Hepatic stellate cell (primary cell): ENCODE measurements at regions not wholly inside any gene's neighbourhood (a gene's known extent, or its start where the extent isn't known, plus 50 kb on each side); places are given as distances from the start of the nearest gene placed in this dataset.

Experiments used
- DNase-seq: peaks from one replicate; pipeline ENCODE4 v3.0.0; 2011; ENCODE audit warnings: low spot score

DNA sequence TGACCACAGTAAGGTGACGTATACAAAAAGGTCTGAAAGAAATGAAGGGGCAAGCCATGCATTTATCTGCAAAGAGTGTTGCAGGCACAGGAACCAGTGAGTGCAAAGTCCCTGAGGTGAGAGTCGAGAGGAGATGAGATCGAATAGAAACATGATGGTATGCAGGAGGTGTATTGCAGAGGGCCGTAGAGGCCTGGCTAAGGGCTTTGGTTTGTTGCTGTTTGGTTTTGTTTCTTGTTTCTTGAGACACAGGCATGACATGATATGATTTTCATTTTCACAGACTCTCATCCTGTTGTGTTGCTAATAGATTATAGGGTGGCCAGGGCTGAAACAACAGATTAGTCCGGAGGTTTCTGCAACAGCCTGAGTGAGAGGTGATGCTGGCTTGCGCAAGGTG lies 80.4 kb downstream of the HSPH1 start:
- DNase-seq = no peak

DNA sequence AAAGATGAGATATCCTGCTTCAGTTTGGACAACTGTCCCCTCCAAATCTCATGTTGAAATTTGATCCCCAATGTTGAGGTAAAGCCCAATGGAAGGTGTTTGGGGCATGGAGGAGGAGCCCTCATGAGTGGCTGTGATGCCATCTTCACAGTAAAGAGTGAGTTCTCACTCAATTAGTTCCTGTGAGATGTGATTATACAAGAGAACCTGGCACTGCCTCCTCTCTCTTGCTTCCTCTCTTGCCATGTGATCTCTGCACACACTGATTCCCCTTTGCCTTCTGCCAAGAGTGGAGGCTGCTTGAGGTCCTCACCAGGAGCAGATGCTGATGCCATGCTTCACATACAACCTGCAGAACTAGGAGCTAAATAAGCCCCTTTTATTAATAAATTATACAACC lies 86.9 kb downstream of the HSPH1 start:
- no peak for DNase-seq

GRCh38 chr13:31073859-31074718 lies 87.6 kb downstream of the HSPH1 start:
- no peak for DNase-seq

DNA sequence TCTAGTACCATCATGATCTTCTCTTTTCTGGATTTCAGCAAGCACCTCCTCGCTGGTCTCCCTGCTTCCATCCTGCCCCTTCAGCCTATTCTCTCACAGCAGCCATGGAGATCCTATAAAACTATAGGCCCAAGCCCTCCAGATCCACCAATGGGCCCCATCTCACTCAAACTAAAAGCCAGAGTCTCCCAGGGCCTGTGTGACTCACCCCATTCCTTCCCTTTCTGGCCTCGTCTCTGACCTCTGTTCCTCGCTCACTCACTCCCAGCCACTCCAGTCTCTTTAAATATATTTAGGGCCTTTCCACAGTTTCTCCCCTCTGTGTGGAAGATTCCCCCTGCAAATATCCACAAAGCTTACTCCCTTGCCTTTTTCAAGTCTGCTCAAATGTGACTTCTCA lies 89.7 kb downstream of the HSPH1 start:
- DNase-seq = peak; percentile 28

GRCh38 chr13:31069808-31070534 lies 91.7 kb downstream of the HSPH1 start:
- DNase-seq = no peak

- no peak for DNase-seq
Observed at GRCh38 chr13:31068119-31068423, 93.6 kb downstream of the HSPH1 start.

DNA sequence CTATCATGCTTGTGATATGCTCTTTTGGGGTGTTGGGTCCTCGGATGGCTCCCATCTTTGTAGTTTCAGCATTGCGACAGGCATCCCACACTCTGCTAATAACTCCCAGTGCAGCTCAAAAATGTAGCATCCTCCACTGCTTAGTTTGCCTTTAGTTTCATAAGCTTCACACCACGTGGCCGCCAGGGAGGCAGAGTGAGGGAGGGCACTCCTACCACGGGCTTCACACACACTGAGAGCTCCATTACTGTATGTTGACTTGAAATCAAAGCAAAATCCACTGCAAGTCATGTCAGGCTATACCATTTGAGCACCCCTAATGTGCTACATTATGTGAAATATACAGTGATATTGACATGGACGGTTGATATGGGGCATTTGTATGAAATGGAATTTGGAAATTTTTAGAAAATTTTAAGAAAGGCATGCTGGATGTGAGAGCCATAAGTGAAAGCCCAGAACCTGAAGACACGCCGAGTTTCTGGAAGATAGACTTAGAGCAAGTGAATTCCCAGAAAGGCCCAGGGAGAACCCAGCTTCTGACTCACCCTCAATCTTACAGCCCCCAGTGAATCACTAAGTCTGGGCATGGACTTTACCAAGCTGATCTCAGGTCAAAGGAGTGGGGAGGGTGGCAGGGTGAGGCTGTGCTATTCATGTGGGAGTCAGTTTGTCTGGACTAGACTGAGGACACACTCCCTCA lies 94.1 kb downstream of the HSPH1 start:
- DNase-seq = peak; percentile 28

GRCh38 chr13:31064636-31065035 lies 97.1 kb downstream of the HSPH1 start:
- DNase-seq = no peak

GRCh38 chr13:31063772-31064171 lies 97.9 kb downstream of the HSPH1 start:
- no peak for DNase-seq

GRCh38 chr13:31060655-31061054 lies 101.0 kb downstream of the HSPH1 start:
- DNase-seq = no peak

DNA sequence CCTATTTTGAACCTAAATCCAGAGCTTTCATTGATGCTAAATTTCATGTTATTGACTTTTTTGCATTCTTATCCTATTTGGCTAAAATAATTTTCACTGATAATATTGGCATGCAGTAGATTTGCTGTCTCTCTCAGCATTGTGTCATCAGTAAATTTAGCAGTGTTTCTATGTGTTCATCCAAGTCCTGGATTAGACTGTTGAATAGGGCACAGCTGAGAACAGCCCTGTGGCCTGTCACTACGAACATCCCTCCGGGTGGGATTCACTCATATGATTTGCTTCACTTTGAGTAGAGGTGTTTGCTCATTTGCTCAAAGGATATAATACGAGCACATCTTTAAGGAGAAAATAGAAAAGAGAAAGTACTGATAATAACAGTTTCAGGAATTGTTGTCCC lies 101.5 kb downstream of the HSPH1 start:
- no peak for DNase-seq

DNA sequence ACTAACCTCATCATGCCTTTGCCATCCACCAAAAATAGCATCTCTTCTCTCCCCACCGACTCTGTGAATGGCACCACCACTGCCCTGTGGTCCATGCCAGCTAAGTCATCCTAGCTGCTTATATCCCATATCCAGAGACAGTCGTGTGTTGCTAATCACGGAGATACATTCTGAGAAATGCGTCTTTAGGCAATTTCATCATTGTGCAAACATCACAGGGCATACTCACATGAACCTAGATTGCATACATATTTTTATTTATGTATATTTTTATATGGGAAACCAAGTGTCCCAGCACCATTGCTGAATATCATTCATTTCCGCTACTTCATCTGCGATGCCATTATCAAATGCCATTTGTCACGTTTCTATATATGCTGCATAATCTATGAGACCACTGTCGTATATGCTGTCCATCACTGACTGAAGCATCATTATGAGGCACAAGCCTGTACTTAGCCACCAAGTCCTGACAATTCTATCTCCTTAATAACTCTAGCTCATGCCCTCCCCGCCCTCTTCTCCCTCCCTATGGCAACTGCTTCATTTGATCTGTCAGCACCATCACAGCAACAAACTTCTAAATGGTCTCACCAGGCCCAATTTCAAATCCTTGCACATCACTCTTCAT lies 104.2 kb downstream of the HSPH1 start:
- no peak for DNase-seq

GRCh38 chr13:31056644-31057271 lies 104.9 kb downstream of the HSPH1 start:
- DNase-seq = no peak

DNA sequence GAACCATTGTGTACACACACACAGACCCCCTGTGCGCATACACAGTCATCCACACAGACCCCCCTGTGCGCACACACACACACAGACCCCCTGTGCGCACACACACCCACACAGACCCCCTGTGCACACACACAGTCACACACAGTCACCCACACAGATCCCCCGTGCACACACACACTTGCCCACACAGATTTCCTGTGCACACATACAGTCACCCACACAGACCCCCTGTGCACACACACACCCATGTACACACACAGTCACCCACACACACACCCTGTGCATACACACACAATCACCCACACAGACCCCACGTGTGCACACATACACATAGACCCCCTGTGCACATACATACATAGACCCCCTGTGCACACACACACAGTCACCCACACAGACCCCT lies 106.1 kb downstream of the HSPH1 start:
- no peak for DNase-seq

- DNase-seq = no peak
Observed at GRCh38 chr13:31054632-31055031, 107.1 kb downstream of the HSPH1 start.

- DNase-seq = no peak
Observed at GRCh38 chr13:31053896-31054295, 107.8 kb downstream of the HSPH1 start.

- DNase-seq = no peak
Observed at GRCh38 chr13:31053091-31053490, 108.6 kb downstream of the HSPH1 start.

DNA sequence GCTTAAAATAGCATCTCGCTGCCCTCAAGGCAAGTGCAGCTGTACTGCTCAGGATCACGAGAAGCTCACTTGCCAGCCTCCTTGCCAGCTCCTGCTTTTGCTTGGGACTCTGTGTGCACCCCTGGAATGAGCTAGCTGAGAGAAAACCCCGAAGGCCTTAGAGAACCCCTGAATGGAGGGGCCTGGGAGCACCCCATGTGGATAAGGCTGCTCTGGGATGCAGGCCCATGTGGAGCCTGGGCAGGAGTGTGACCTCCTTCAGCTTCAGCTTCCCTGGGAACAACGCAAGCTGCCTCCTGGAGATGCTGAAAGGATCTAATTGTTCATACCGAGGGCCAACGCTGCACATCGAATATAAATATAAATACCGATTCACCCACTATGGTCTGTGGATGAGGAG lies 109.2 kb downstream of the HSPH1 start:
- no peak for DNase-seq

DNA sequence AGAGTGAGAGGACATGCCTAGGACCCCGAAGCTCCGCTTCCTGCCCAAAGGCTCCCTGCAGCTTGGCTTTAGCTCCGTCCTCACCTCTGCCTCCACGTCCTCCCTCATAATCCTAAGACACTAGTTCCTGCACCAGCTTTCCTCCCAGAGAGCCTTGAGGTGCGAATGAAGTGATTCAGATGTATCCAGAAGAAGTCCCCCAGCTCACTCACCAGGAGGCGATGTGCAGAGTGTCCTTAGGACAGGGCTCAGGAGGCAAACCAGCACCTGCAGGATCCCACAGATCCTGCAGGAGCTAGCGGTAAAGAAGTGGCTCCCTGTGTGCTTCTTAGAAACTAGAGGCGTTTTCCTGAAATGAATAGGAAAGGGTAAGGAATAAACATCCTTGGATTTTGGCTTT lies 109.7 kb downstream of the HSPH1 start:
- DNase-seq = no peak

GRCh38 chr13:31050486-31051400 lies 111.0 kb downstream of the HSPH1 start:
- peak; percentile 54 for DNase-seq

DNA sequence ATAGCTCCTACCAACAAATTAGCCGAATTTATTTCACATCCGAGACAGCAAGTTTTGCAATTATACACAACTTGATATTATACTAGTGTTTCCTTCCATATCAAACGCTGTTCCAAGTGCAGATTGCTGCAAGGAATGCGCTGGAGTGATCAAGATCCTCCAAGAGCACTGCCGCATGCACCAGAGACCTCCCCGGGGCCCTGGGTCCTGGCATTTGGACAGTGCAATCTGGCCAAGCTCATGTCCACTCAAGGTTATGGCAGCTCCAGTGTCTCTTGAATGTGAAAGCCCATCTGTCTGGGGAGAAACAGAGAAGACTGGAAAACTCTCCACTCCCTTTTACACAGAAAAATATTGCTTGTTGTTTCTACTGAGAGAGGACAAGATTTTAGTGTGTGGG lies 111.9 kb downstream of the HSPH1 start:
- DNase-seq = no peak
